ENCODE measurements at regions not wholly inside any gene's neighbourhood (a gene's known extent, or its start where the extent isn't known, plus 50 kb on each side); places are given as distances from the start of the nearest gene placed in this dataset.

DNA sequence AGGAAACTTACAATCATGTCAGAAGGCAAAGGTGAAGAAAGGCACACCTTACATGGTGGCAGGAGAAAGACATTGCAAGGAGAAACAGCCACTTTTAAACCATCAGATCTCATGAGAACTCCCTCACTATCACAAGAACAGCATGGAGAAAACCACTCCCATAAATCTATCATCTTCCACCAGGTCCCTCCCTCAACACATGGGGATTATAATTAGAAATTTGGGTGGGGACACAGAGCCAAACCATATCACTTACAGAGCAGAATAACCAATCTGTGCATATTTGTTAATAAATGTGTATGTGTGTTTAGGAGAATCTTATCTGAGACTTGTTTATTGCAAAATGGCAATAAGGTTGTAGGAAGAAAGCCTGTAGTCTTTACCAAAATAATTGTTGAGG is 205.2 kb upstream of the ANO3 start (continued):
- TF ChIP-seq REST (IDR thresholded peaks at IDR 0.05; ENCODE audit: low read depth, low read length), result no peak
- TF ChIP-seq CHD2 (IDR thresholded peaks at IDR 0.05; ENCODE audit: low read length, partially characterized antibody), result no peak
- TF ChIP-seq MEF2A (IDR thresholded peaks at IDR 0.05; ENCODE audit: borderline replicate concordance, low read depth), result no peak
- TF ChIP-seq FOXM1 (IDR thresholded peaks at IDR 0.05; ENCODE audit: low read depth), result no peak
- no peak for TF ChIP-seq RXRA (IDR thresholded peaks at IDR 0.05; ENCODE audit: borderline replicate concordance, low read depth)
- TF ChIP-seq TEAD4 (IDR thresholded peaks at IDR 0.05; ENCODE audit: borderline replicate concordance, insufficient read depth), result no peak
- TF ChIP-seq, protein P1, sequence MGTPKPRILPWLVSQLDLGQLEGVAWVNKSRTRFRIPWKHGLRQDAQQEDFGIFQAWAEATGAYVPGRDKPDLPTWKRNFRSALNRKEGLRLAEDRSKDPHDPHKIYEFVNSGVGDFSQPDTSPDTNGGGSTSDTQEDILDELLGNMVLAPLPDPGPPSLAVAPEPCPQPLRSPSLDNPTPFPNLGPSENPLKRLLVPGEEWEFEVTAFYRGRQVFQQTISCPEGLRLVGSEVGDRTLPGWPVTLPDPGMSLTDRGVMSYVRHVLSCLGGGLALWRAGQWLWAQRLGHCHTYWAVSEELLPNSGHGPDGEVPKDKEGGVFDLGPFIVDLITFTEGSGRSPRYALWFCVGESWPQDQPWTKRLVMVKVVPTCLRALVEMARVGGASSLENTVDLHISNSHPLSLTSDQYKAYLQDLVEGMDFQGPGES (IDR thresholded peaks at IDR 0.05; ENCODE audit: low read depth, low read length), result no peak
- TF ChIP-seq EP300 (IDR thresholded peaks at IDR 0.05; ENCODE audit: borderline replicate concordance in 1 of 2, low read depth in 1 of 2, low read length in 1 of 2), result no peak

DNA sequence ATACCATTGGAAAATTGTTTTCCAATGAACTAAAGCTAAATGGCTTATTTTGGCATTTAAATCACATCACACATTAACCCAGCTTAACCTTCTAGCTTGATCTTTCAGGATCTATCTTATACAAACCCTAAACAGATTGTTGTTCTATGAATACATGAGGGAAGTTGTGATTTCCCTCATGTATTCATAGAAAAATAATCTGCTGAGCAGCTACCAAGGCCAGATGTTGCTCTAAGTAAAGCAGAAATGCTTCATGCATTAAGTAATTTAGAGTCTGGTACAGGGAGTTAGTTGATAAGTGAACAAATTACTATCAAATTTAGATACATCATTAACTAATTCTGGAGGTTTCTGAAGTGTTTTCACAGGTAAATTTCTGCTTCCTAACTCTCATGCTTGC is 204.6 kb upstream of the ANO3 start:
- Histone ChIP-seq H3K79me2 (ENCODE audit: insufficient read depth) (no peaks in the 10 kb centered on the region), H4K20me1 (ENCODE audit: insufficient read depth) (no peaks in the 10 kb centered on the region), H3K4me3 (ENCODE audit: low read depth in 2 of 2, low read length in 1 of 2) (no peak overlapping the region), H2AFZ (ENCODE audit: low read depth) (no peak overlapping the region), H3K9me3 (no peaks in the 10 kb centered on the region), H3K4me2 (no peak overlapping the region), H3K9me2 (no peaks in the 10 kb centered on the region), H3K4me1 (ENCODE audit: control insufficient read depth in 1 of 2, insufficient read depth in 2 of 2, low read depth in 1 of 2, low read length in 1 of 2) (no peaks in the 10 kb centered on the region), H3K36me3 (replicated peaks in 1 of 2; ENCODE audit: control insufficient read depth in 1 of 2, insufficient read depth in 2 of 2, low read length in 1 of 2) (no peaks in the 10 kb centered on the region), H3F3A (replicated peaks; ENCODE audit: insufficient read depth) (no peaks in the 10 kb centered on the region), H3K27ac (ENCODE audit: low read depth in 2 of 2, low read length in 1 of 2) (no peak overlapping the region), H3K9ac (no peak overlapping the region), H3K27me3 (ENCODE audit: insufficient read depth) (no peaks in the 10 kb centered on the region)
- TF ChIP-seq JUND (IDR thresholded peaks at IDR 0.05), result no peak
- ChIA-PET CTCF (no interaction called here), POLR2A (no interaction called here)
- no peak for DNase-seq

GRCh38 chr11:26131406-26131805 is 200.5 kb upstream of the ANO3 start:
- Histone ChIP-seq H3K9me3 (no peaks in the 10 kb centered on the region), H3K27ac (ENCODE audit: low read depth in 2 of 2, low read length in 1 of 2) (no peak overlapping the region), H3K4me2 (no peak overlapping the region), H3F3A (replicated peaks; ENCODE audit: insufficient read depth) (no peaks in the 10 kb centered on the region), H3K9ac (no peak overlapping the region), H3K36me3 (replicated peaks in 1 of 2; ENCODE audit: control insufficient read depth in 1 of 2, insufficient read depth in 2 of 2, low read length in 1 of 2) (no peaks in the 10 kb centered on the region), H4K20me1 (ENCODE audit: insufficient read depth) (no peaks in the 10 kb centered on the region), H3K4me3 (ENCODE audit: low read depth in 2 of 2, low read length in 1 of 2) (no peak overlapping the region), H3K9me2 (no peaks in the 10 kb centered on the region), H3K4me1 (ENCODE audit: control insufficient read depth in 1 of 2, insufficient read depth in 2 of 2, low read depth in 1 of 2, low read length in 1 of 2) (no peaks in the 10 kb centered on the region), H3K79me2 (ENCODE audit: insufficient read depth) (no peaks in the 10 kb centered on the region), H2AFZ (ENCODE audit: low read depth) (no peak overlapping the region), H3K27me3 (ENCODE audit: insufficient read depth) (no peaks in the 10 kb centered on the region)
- ChIA-PET POLR2A (no interaction called here), CTCF (no interaction called here)
- no peak for TF ChIP-seq ELF1 (IDR thresholded peaks at IDR 0.05)
- TF ChIP-seq YY1 (IDR thresholded peaks at IDR 0.05; ENCODE audit: low read depth), result no peak
- no peak for TF ChIP-seq CHD2 (IDR thresholded peaks at IDR 0.05; ENCODE audit: low read length, partially characterized antibody)
- no peak for TF ChIP-seq TAF1 (IDR thresholded peaks at IDR 0.05; ENCODE audit: borderline replicate concordance, low read depth, low read length)
- TF ChIP-seq, protein P2, sequence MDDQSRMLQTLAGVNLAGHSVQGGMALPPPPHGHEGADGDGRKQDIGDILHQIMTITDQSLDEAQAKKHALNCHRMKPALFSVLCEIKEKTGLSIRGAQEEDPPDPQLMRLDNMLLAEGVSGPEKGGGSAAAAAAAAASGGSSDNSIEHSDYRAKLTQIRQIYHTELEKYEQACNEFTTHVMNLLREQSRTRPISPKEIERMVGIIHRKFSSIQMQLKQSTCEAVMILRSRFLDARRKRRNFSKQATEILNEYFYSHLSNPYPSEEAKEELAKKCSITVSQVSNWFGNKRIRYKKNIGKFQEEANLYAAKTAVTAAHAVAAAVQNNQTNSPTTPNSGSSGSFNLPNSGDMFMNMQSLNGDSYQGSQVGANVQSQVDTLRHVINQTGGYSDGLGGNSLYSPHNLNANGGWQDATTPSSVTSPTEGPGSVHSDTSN (IDR thresholded peaks at IDR 0.05), result no peak
- no peak for TF ChIP-seq TEAD4 (IDR thresholded peaks at IDR 0.05; ENCODE audit: borderline replicate concordance, insufficient read depth)
- no peak for TF ChIP-seq JUND (IDR thresholded peaks at IDR 0.05)
- no peak for DNase-seq

Measured in SK-N-SH (cell line).